Prostate gland (tissue), 2 donors: ENCODE measurements at regions not wholly inside any gene's neighbourhood (a gene's known extent, or its start where the extent isn't known, plus 50 kb on each side); places are given as distances from the start of the nearest gene placed in this dataset.

Experiments
- DNase-seq: peaks from one replicate; pipeline ENCODE4 v3.0.0-alpha.2; 2019; ENCODE audit warnings: low spot score
- H3K27ac ChIP-seq, 2 donors: fragments of 200-600 bp; sonication (generic); 2 replicates each; pipeline ENCODE4 v1.5.1; 2017 to 2019
- H3K27me3 ChIP-seq: fragments of 200-600 bp; sonication (generic); replicated peaks from 2 replicates; pipeline ENCODE4 v1.5.1; 2019; ENCODE audit not compliant: insufficient read depth
- H3K36me3 ChIP-seq, 2 donors: fragments of 200-600 bp; sonication (generic); 1 replicate in 1 of 2; 2 replicates in 1 of 2; pipeline versions ENCODE4 v1.5.1 to v1.8.1; 2017 to 2019
- H3K4me1 ChIP-seq: fragments of 200-600 bp; sonication (generic); replicated peaks from 2 replicates; pipeline ENCODE4 v1.5.1; 2019
- H3K4me3 ChIP-seq, 2 donors: fragments of 200-600 bp; sonication (generic); 2 replicates each; pipeline ENCODE4 v1.5.1; 2017 to 2019
- H3K9me3 ChIP-seq: fragments of 200-600 bp; sonication (generic); 2 replicates; pipeline ENCODE4 v1.5.1; 2017
- CTCF ChIP-seq, 4 experiments: fragments of 200-600 bp in 2 of 4; fragments of 450-650 bp in 2 of 4; sonication (generic) in 2 of 4; IDR thresholded peaks; 1 replicate in 3 of 4; 2 replicates in 1 of 4; pipeline ENCODE4 v1.5.1; 2016 to 2019; ENCODE audit warnings: antibody characterized with exemption in 4 of 4, mild to moderate bottlenecking in 2 of 4, moderate library complexity in 2 of 4
- POLR2A ChIP-seq: fragments of 450-650 bp; IDR thresholded peaks from one replicate; pipeline ENCODE4 v1.6.1; 2016; ENCODE audit warnings: antibody characterized with exemption, mild to moderate bottlenecking
- POLR2AphosphoS5 ChIP-seq: sonication (generic); formaldehyde crosslinking; IDR thresholded peaks from one replicate; pipeline ENCODE4 v1.6.1; 2017; ENCODE audit warnings: antibody characterized with exemption
- WGBS: methylation state at CpG from one replicate; pipeline ENCODE4 v1.1.5; 2018; 5-methylcytosine and 5-hydroxymethylcytosine counted together
- intact Hi-C: fragments of 100-400 bp; cut with DNase I; formaldehyde crosslinking; loops from one replicate; pipeline ENCODE4 v1.14.2; 2022

- Histone ChIP-seq H3K27me3 (no peaks in the 10 kb centered on the region), H3K36me3 (no peaks in the 10 kb centered on the region), H3K4me1 (no peaks in the 10 kb centered on the region), H3K4me3 (peak overlapping the region; percentile 41 to 50), H3K27ac (peak overlapping the region; percentile 87 to 88), H3K9me3 (no peaks in the 10 kb centered on the region)
- under 1% methylated on average over 26 of the region's 26 CpGs for WGBS
- TF ChIP-seq POLR2AphosphoS5: peak; percentile 96
- TF ChIP-seq POLR2A: peak; percentile 53
- TF ChIP-seq CTCF (IDR thresholded peaks at IDR 0.05): no peak
- peak; percentile 84 for DNase-seq
- intact Hi-C loops: loop anchor here (5.0 to 10.0 kb wide), 2 partner anchors 48 to 911 kb away; a partner anchor contains a TSS
Observed at GRCh38 chr6:26223650-26224546, 136.7 kb downstream of the HFE start.

GRCh38 chr6:26224547-26224912 lies 137.3 kb downstream of the HFE start:
- Histone ChIP-seq H3K4me1 (no peaks in the 10 kb centered on the region), H3K27me3 (no peaks in the 10 kb centered on the region), H3K27ac (peak overlapping the region; percentile 87 to 88), H3K4me3 (peak overlapping the region; percentile 41 to 50), H3K36me3 (no peaks in the 10 kb centered on the region), H3K9me3 (no peaks in the 10 kb centered on the region)
- 6% methylated on average over 6 of the region's 6 CpGs for WGBS
- DNase-seq: no peak
- intact Hi-C loops: loop anchor here (5.0 to 10.0 kb wide), 2 partner anchors 48 to 910 kb away; a partner anchor contains a TSS
- no peak for TF ChIP-seq POLR2AphosphoS5
- no peak for TF ChIP-seq CTCF (IDR thresholded peaks at IDR 0.05)
- no peak for TF ChIP-seq POLR2A

GRCh38 chr6:26224940-26225847 lies 138.0 kb downstream of the HFE start:
- peak; percentile 57 for DNase-seq
- Histone ChIP-seq H3K27ac (peak overlapping the region; percentile 87 to 88), H3K4me1 (no peaks in the 10 kb centered on the region), H3K27me3 (no peaks in the 10 kb centered on the region), H3K36me3 (no peaks in the 10 kb centered on the region), H3K4me3 (peak overlapping the region; percentile 41 to 50), H3K9me3 (no peaks in the 10 kb centered on the region)
- TF ChIP-seq POLR2AphosphoS5 (peak; percentile 84), POLR2A (no peak)
- intact Hi-C loops: loop anchor here (5.0 to 10.0 kb wide), 2 partner anchors 47 to 910 kb away; a partner anchor contains a TSS
- WGBS: 21% methylated on average over 51 of the region's 51 CpGs

- WGBS: 60% methylated on average over 28 of the region's 28 CpGs
- intact Hi-C loops: loop anchor here (10.0 kb wide), 1 partner anchor 909 kb away; a partner anchor contains a TSS
- no peak for TF ChIP-seq POLR2A
- TF ChIP-seq POLR2AphosphoS5: no peak
- TF ChIP-seq CTCF (IDR thresholded peaks at IDR 0.05): no peak
- no peak for DNase-seq
- Histone ChIP-seq H3K27me3 (no peaks in the 10 kb centered on the region), H3K36me3 (no peaks in the 10 kb centered on the region), H3K9me3 (no peaks in the 10 kb centered on the region), H3K4me3 (peak overlapping the region in 1 of 2 donors; percentile 50), H3K27ac (no peak overlapping the region), H3K4me1 (no peaks in the 10 kb centered on the region)
Observed at GRCh38 chr6:26225848-26226578, 138.8 kb downstream of the HFE start.
